Kidney (tissue), 13 donors: ENCODE measurements at regions not wholly inside any gene's neighbourhood (a gene's known extent, or its start where the extent isn't known, plus 50 kb on each side); places are given as distances from the start of the nearest gene placed in this dataset.

Experiments used
- DNase-seq, 5 donors: peaks; one replicate each; pipeline ENCODE4 v3.0.0-alpha.2; 2013 to 2020
- FAIRE-seq: peaks from 2 replicates; lab custom pipeline; 2012; peaks lifted over from hg19 to GRCh38; lab: Jason Lieb, UNC
- H3K27ac ChIP-seq, 2 donors: one replicate each; pipeline ENCODE4 v1.7.0; 2013; ENCODE audit warnings: low read depth in 2 of 2, low read length in 2 of 2, inconsistent platforms in 1 of 2
- H3K27me3 ChIP-seq: one replicate; pipeline ENCODE4 v1.7.1; 2013; ENCODE audit warnings: low read length, inconsistent platforms; ENCODE audit not compliant: control insufficient read depth, insufficient read depth
- H3K36me3 ChIP-seq, 3 donors: one replicate each; pipeline versions ENCODE4 v1.7.0 to v1.7.1; 2013; ENCODE audit warnings: low read length in 3 of 3, control low read depth in 1 of 3, inconsistent platforms in 1 of 3; ENCODE audit not compliant: insufficient read depth in 3 of 3, control insufficient read depth in 2 of 3
- H3K4me1 ChIP-seq, 3 donors: one replicate each; pipeline versions ENCODE4 v1.7.0 to v1.7.1; 2013; ENCODE audit warnings: low read length in 3 of 3, inconsistent platforms in 1 of 3, low read depth in 1 of 3; ENCODE audit not compliant: control insufficient read depth in 2 of 3, insufficient read depth in 2 of 3
- H3K4me3 ChIP-seq, 3 donors: one replicate each; pipeline versions ENCODE4 v1.7.0 to v1.8.1; 2013; ENCODE audit warnings: low read length in 3 of 3, control low read depth in 1 of 3, inconsistent platforms in 1 of 3
- H3K9ac ChIP-seq, 3 donors: one replicate each; pipeline versions ENCODE4 v1.7.0 to v1.7.1; 2013; ENCODE audit warnings: low read length in 3 of 3, control low read depth in 1 of 3, inconsistent platforms in 1 of 3
- H3K9me3 ChIP-seq, 3 donors: one replicate each; pipeline versions ENCODE4 v1.7.0 to v1.7.1; 2013; ENCODE audit warnings: low read length in 3 of 3, control low read depth in 1 of 3, inconsistent platforms in 1 of 3; ENCODE audit not compliant: control insufficient read depth in 2 of 3, insufficient read depth in 1 of 3
- CTCF ChIP-seq: IDR thresholded peaks from 3 replicates; pipeline ENCODE4 v1.5.1; 2012; ENCODE audit warnings: mild to moderate bottlenecking, moderate library complexity, borderline replicate concordance; ENCODE audit not compliant: insufficient read depth; ENCODE audit errors: extremely low read depth
- intact Hi-C: fragments of 100-400 bp; cut with DNase I; formaldehyde crosslinking; loops from one replicate; pipeline ENCODE4 v1.11.1; 2022
- donor health status: control.
- donor health status: control.
- donor health status: control.
- donor health status: control.
- donor health status: control.
- donor health status: DM: yes; HTN: yes; CAD: no.
- donor health status: Normal renal cell carcinoma (clear cell type).

- DNase-seq (no peak), FAIRE-seq (no peak)
- intact Hi-C loops, result no loop called here
- no peak overlapping the region for H3K27ac ChIP-seq
- TF ChIP-seq CTCF, result no peak
- no peaks in the 10 kb centered on the region for H3K27me3 ChIP-seq
- H3K4me3 ChIP-seq, result no peak overlapping the region
- no peaks in the 10 kb centered on the region for H3K36me3 ChIP-seq
- H3K9ac ChIP-seq, result no peak overlapping the region
- peaks cover 0 to 13% (median 5%) of the 10 kb centered on the region in 3 donors for H3K4me1 ChIP-seq
- no peaks in the 10 kb centered on the region for H3K9me3 ChIP-seq
These were observed 51.3 kb upstream of the ATP1A1 start for GRCh38 chr1:116321766-116322175.

- DNase-seq (no peak), FAIRE-seq (no peak)
- H3K27ac ChIP-seq, result no peak overlapping the region
- intact Hi-C loops, result no loop called here
- no peak overlapping the region for H3K9ac ChIP-seq
- H3K27me3 ChIP-seq, result no peaks in the 10 kb centered on the region
- H3K4me1 ChIP-seq, result peaks cover 0 to 13% (median 5%) of the 10 kb centered on the region in 3 donors
- no peaks in the 10 kb centered on the region for H3K36me3 ChIP-seq
- TF ChIP-seq CTCF, result no peak
- H3K4me3 ChIP-seq, result no peak overlapping the region
- H3K9me3 ChIP-seq, result no peaks in the 10 kb centered on the region
These were observed 50.2 kb upstream of the ATP1A1 start for GRCh38 chr1:116322752-116323405.
